ENCODE measurements at regions not wholly inside any gene's neighbourhood (a gene's known extent, or its start where the extent isn't known, plus 50 kb on each side); places are given as distances from the start of the nearest gene placed in this dataset.

DNA sequence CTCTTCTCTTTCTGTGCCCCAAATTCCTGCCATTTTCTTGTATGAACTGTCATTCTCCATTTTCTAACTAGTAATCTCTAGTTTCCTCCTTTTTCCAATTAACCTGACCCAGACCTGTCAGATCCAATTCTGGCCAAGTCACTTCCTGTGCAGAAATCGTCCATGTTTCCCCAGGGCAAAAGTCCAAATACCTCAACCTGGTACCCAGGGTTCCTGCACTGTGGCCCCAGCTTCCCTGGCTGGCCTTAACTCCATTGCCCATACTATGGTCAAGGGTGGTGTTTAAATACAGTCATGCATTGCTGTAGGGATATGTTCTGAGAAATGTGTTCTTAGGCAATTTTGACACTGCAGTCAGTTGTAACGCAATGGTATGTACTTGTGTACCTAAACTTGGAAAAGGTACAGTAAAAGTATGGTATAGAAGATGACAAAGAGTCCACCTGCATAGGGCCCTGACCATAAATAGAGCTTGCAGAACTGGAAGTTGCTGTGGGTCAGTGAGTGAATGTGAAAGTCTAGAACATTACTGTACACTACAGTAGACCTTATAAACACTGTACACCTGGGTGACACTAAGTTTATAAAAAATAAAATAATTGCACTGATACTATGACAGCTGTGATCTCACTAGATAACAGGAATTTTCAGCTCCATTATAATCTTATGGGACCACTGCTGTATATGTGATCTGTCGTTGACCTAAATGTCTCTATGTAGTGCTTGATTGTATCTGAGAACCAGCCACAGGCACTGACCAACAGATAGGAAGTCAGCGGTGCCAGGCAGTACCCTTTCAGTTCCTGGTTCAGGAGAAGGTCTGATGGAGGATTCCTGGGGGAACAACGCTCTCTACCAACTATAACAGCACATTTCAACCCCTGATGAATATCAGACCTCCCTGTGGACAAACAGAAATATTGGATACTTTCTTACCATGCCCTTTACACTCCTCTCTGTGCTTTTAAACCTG is 336.1 kb upstream of the PROK2 start:
- no peak overlapping the region for H3K27ac ChIP-seq (ENCODE audit: poor library complexity, severe bottlenecking)
- DNase-seq (ENCODE audit: low spot score) (no peak), ATAC-seq (ENCODE audit: low read depth) (no peak)
- no peak overlapping the region for H3K4me3 ChIP-seq (ENCODE audit: severe bottlenecking)
- H3K9me3 ChIP-seq (ENCODE audit: severe bottlenecking): no peaks in the 10 kb centered on the region
- TF ChIP-seq, protein P1, sequence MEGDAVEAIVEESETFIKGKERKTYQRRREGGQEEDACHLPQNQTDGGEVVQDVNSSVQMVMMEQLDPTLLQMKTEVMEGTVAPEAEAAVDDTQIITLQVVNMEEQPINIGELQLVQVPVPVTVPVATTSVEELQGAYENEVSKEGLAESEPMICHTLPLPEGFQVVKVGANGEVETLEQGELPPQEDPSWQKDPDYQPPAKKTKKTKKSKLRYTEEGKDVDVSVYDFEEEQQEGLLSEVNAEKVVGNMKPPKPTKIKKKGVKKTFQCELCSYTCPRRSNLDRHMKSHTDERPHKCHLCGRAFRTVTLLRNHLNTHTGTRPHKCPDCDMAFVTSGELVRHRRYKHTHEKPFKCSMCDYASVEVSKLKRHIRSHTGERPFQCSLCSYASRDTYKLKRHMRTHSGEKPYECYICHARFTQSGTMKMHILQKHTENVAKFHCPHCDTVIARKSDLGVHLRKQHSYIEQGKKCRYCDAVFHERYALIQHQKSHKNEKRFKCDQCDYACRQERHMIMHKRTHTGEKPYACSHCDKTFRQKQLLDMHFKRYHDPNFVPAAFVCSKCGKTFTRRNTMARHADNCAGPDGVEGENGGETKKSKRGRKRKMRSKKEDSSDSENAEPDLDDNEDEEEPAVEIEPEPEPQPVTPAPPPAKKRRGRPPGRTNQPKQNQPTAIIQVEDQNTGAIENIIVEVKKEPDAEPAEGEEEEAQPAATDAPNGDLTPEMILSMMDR (IDR thresholded peaks at IDR 0.05; ENCODE audit: poor library complexity, severe bottlenecking): no peak
- no peaks in the 10 kb centered on the region for H3K27me3 ChIP-seq (ENCODE audit: insufficient read depth, poor library complexity, severe bottlenecking)
- no peaks in the 10 kb centered on the region for H3K36me3 ChIP-seq (ENCODE audit: low read depth)
- peaks cover 8% of the 10 kb centered on the region for H3K4me1 ChIP-seq (ENCODE audit: insufficient read depth, poor library complexity, severe bottlenecking)

DNA sequence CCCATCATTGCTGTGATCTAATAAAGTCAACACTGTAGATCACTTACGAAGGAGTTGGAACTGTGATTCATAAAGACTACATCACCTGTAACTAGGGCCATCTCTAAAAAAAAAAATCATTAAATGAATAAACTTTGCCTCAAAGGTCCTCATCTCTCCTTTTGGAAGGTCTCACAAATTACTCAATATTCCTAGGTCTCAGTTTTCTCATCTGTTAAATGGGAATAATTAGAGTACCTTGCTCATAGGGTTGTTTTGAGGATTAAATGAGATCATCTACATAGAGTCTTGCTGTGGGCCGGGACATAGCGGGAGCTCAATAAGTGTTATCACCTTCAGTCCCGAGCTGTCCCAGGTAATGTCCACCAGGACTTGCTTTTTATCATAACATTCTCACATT is 335.1 kb upstream of the PROK2 start:
- TF ChIP-seq, protein P1 (IDR thresholded peaks at IDR 0.05; ENCODE audit: poor library complexity, severe bottlenecking): no peak
- Histone ChIP-seq H3K4me3 (ENCODE audit: severe bottlenecking) (no peak overlapping the region), H3K4me1 (ENCODE audit: insufficient read depth, poor library complexity, severe bottlenecking) (peaks cover 8% of the 10 kb centered on the region), H3K27ac (ENCODE audit: poor library complexity, severe bottlenecking) (no peak overlapping the region), H3K27me3 (ENCODE audit: insufficient read depth, poor library complexity, severe bottlenecking) (no peaks in the 10 kb centered on the region), H3K9me3 (ENCODE audit: severe bottlenecking) (no peaks in the 10 kb centered on the region), H3K36me3 (ENCODE audit: low read depth) (no peaks in the 10 kb centered on the region)
- DNase-seq (ENCODE audit: low spot score): no peak
- ATAC-seq (ENCODE audit: low read depth): no peak

DNA sequence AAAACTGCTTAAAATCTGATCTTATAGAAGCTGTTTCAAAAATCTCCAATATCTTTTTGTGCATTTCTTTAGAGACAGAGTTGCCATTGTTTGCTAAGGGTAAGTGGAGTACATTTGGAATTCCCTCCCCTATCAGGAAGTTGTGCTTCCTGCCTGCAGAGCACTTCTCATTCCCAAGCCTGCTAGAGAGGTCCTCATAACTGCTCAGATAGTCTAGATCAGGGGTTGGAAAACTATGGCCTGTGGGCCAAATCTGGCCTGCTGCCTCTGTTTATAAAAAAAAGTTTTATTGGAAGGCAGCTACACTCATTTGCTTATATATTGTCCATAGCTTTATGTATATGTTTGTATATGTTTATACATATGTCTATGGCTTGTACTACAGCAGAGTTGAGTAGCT is 333.7 kb upstream of the PROK2 start:
- TF ChIP-seq, protein P1 (IDR thresholded peaks at IDR 0.05; ENCODE audit: poor library complexity, severe bottlenecking): no peak
- Histone ChIP-seq H3K4me1 (ENCODE audit: insufficient read depth, poor library complexity, severe bottlenecking) (peaks cover 6% of the 10 kb centered on the region), H3K27ac (ENCODE audit: poor library complexity, severe bottlenecking) (no peak overlapping the region), H3K9me3 (ENCODE audit: severe bottlenecking) (no peaks in the 10 kb centered on the region), H3K27me3 (ENCODE audit: insufficient read depth, poor library complexity, severe bottlenecking) (no peaks in the 10 kb centered on the region), H3K36me3 (ENCODE audit: low read depth) (no peaks in the 10 kb centered on the region), H3K4me3 (ENCODE audit: severe bottlenecking) (no peak overlapping the region)
- DNase-seq (ENCODE audit: low spot score): no peak
- no peak for ATAC-seq (ENCODE audit: low read depth)

DNA sequence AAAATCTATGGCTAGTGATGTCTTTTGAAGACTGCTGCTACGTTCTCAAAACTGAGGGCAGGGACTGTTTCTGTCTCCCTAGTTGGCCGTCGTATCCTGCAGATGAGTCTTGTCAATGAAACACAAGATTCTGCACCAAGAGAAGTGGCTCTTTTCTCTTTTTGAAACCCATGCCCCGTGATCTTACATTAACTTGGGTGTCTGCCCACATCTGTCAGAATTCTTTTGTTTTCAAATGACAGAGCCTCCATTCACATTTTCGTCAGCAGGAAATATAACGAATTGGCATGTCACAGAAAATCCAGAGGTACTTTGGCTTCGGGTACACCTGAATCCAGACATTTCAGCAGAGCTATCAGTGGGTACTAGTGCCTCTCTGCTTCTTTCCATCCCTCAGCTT is 331.3 kb upstream of the PROK2 start:
- H3K4me3 ChIP-seq (ENCODE audit: severe bottlenecking): no peak overlapping the region
- H3K27me3 ChIP-seq (ENCODE audit: insufficient read depth, poor library complexity, severe bottlenecking): no peaks in the 10 kb centered on the region
- no peaks in the 10 kb centered on the region for H3K4me1 ChIP-seq (ENCODE audit: insufficient read depth, poor library complexity, severe bottlenecking)
- no peaks in the 10 kb centered on the region for H3K36me3 ChIP-seq (ENCODE audit: low read depth)
- TF ChIP-seq, protein P1 (IDR thresholded peaks at IDR 0.05; ENCODE audit: poor library complexity, severe bottlenecking): no peak
- no peak overlapping the region for H3K27ac ChIP-seq (ENCODE audit: poor library complexity, severe bottlenecking)
- DNase-seq (ENCODE audit: low spot score) (no peak), ATAC-seq (ENCODE audit: low read depth) (no peak)
- no peaks in the 10 kb centered on the region for H3K9me3 ChIP-seq (ENCODE audit: severe bottlenecking)

DNA sequence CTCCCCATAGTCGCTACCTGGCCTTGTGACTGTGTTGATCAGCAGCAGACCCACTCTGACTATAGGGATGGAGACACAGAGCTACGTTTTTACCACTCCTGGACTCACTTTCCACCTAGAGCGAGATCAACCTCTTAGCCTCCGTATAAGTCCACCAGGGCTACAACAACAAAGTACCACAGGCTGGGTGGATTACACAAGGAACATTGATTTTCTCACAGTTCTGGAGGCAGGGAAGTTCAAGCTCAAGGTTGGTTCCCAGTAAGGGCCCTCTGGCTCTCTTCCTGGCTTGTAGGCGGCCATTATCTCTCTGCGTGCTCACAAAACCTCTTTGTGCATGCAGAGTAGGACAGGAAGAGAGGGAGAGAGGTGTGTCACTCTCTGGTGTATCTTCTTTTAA is 330.4 kb upstream of the PROK2 start:
- Histone ChIP-seq H3K9me3 (ENCODE audit: severe bottlenecking) (no peaks in the 10 kb centered on the region), H3K36me3 (ENCODE audit: low read depth) (no peaks in the 10 kb centered on the region), H3K27me3 (ENCODE audit: insufficient read depth, poor library complexity, severe bottlenecking) (no peaks in the 10 kb centered on the region), H3K4me1 (ENCODE audit: insufficient read depth, poor library complexity, severe bottlenecking) (no peaks in the 10 kb centered on the region), H3K27ac (ENCODE audit: poor library complexity, severe bottlenecking) (no peak overlapping the region), H3K4me3 (ENCODE audit: severe bottlenecking) (no peak overlapping the region)
- ATAC-seq (ENCODE audit: low read depth) (no peak), DNase-seq (ENCODE audit: low spot score) (no peak)
- TF ChIP-seq, protein P1 (IDR thresholded peaks at IDR 0.05; ENCODE audit: poor library complexity, severe bottlenecking): no peak
